GM19023 (cell line): ENCODE measurements at regions not wholly inside any gene's neighbourhood (a gene's known extent, or its start where the extent isn't known, plus 50 kb on each side); places are given as distances from the start of the nearest gene placed in this dataset.
"Not testable (repeated sequence)": the region's sequence is repeated elsewhere in the genome, so short reads cannot be mapped to it uniquely, and the experiment has no call there.

Source experiments
- ATAC-seq: cut with Tn5 transposase; IDR thresholded peaks from one replicate; pipeline ENCODE4 v1.9.1; 2021; ENCODE audit warnings: mild to moderate bottlenecking, moderate library complexity; ENCODE audit not compliant: unreplicated experiment

DNA sequence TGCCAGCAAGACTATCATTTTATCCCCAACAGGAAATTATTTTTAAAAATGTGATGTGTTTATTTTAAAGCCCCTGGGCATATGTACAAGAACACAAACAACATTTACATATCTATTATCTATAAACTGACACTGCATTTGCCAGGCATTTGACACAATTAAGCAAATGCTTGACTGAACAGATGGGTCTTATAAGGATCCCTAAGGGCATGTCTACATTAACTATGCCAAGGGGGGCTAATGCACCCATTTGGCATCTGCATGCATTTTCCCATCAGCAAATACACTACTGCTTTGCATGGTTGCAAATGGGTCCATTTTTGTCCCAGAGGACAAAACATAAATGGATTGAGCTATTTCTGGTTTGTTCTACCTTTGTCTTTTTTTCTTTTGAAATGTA, 884.8 kb upstream of the B3GALT2 start:
- no peak for ATAC-seq

- ATAC-seq, result no peak
Observed at GRCh38 chr1:194069831-194070218, 883.4 kb upstream of the B3GALT2 start.

DNA sequence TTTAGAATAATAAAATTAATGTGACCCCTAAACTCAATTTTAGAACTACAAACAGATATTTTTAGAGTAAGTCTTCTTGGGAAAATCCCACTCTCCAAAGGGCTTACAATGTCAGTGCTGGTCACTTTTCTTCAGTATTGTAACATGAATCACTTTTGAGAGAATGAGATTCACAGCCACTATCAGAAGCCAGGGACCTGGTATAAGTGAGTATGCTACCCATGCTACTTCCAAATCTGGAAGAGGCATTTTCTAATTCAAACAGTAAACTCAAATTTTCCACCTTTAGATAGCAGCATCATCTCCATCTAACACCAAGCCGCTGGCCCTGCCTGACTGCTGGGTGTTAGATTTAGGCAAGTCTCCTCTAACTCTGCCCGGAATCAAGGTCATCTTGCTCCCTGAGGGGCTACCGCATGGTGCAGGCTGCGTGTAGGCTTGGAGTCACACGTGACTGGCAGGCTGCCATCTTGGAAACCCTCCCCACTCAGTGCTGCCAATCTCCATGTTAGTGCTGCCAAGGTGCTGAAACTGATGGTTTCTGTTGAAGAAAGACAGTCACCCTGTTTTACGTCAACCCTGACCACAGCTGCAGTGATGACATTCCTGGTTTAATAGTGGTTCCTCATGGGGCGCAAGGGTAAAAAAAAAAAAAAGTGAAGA, 882.9 kb upstream of the B3GALT2 start:
- ATAC-seq, result no peak

GRCh38 chr1:194068446-194069167, 882.2 kb upstream of the B3GALT2 start:
- no peak for ATAC-seq

- ATAC-seq, result no peak
Observed at GRCh38 chr1:194067772-194068171, 881.4 kb upstream of the B3GALT2 start.

GRCh38 chr1:194062962-194063361, 876.5 kb upstream of the B3GALT2 start:
- no peak for ATAC-seq

DNA sequence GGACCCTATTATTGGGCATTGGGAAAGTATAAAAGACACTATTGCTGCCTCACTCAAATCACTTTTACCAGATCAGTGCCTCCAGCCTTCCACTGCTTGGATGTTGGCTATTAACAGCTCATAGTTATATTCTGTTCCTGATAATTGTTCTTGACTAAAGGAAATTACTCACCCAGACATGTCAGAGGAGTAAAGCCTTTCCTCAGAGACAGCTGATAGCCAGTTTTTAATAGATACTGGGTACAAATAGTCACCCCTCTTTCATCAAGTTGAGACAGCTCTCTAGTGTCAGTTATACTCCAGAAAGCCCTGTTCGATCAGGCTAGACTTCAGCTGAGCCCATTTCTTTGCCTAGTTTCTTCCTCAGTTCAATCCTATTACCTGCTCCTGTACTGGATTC, 876.1 kb upstream of the B3GALT2 start:
- no peak for ATAC-seq

DNA sequence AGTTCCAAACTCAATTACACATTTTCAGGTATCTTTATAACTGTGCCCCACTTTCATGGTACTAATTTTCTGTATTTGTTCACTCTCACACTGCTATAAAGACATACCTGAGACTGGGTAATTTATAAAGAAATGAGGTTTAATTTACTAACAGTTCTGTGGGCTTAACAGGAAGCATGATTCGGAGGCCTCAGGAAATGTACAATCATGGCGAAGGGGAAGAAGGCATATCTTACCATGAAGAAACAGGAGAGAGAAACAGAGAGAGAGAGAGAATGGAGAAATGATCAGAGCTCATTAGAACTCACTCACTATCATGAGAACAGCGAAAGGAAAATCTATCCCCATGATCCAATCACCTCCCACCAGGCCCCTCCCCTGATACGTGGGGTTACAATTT, 874.1 kb upstream of the B3GALT2 start:
- ATAC-seq, result no peak

- not testable (repeated sequence) for ATAC-seq
Observed at GRCh38 chr1:194058268-194058667, 871.9 kb upstream of the B3GALT2 start.

DNA sequence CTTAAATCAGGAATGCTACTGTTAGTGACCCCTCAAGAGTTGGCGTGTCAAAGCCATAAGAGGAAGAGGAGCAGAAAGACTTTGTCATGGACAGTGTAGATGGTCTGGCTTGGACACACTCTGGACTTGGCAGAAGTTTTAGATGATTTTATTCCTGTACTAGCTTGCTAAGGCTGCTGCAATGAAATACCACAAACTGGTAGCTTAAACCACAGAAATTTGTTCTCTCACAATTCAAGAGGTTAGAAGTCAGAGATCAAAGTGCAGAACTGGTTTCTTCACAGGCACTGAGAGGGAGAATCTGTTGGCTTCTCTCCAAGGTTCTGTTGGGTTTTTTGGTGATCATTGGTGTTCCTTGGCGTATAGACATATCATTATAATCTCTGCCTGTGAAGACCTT, 869.8 kb upstream of the B3GALT2 start:
- no peak for ATAC-seq

GRCh38 chr1:194055536-194055935, 869.1 kb upstream of the B3GALT2 start:
- no peak for ATAC-seq

DNA sequence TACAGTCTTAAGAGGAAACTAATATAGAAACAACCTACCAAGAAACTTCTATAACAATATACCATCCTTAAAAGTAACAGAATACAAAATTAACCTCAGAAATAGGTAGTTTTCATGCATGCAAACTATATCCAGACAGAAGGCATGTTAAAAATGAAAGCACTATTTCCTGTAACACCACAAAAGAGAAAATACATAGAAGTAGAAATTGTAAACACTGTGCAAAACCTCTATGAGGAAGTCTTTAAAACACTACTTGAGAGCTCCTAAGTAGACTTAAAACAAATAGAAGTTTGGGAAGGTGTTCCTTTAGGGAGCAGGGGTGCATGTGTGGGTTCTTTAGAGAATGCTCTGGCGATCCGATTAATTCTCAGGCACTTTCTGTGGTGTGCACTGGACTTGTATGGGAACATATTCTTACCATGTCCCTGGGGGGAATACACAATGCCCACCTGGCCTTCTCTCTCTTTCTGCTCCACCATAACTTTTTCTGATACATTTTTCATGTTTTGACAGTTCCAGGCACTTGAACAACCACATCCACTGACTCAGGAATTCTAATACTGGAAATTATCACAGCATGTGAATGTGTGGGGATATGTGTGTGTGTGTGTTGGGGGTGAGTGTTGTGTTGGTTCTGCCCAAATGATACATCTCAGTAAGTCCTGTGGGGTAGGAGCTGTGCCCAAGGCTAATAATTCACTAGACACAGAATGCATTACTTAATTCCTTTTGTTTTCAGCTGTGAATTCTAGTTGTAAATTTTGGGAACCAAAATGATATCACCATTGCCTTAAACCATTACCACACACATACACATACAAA, 866.3 kb upstream of the B3GALT2 start:
- ATAC-seq, result no peak

- no peak for ATAC-seq
Observed at GRCh38 chr1:194047921-194048320, 861.5 kb upstream of the B3GALT2 start.

GRCh38 chr1:194047206-194047605, 860.8 kb upstream of the B3GALT2 start:
- ATAC-seq, result no peak

GRCh38 chr1:194045416-194045815, 859.0 kb upstream of the B3GALT2 start:
- no peak for ATAC-seq

GRCh38 chr1:194044892-194045291, 858.5 kb upstream of the B3GALT2 start:
- no peak for ATAC-seq

GRCh38 chr1:194043984-194044755, 857.8 kb upstream of the B3GALT2 start:
- no peak for ATAC-seq

- ATAC-seq, result no peak
Observed at GRCh38 chr1:194042736-194043135, 856.3 kb upstream of the B3GALT2 start.

- ATAC-seq, result no peak
Observed at GRCh38 chr1:194040496-194040895, 854.1 kb upstream of the B3GALT2 start.

DNA sequence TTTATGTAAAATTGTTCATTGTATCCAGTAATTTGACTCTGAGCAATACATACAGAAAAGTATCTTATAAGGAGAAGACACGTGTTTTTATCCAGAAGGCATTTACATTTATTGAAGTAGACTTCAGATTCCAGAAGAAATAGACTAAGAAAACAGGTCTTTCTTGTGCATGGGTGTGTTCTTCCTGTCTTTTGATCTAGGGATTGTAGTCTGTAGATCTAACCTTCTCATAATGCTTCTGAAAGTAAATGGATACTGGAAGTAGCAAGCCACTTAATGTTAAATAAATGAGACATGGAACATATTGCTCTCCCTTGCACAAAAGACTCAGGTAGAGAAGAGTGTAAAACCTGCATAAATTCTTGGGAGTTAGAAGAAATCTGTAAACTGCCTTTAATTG, 853.2 kb upstream of the B3GALT2 start:
- ATAC-seq, result no peak

DNA sequence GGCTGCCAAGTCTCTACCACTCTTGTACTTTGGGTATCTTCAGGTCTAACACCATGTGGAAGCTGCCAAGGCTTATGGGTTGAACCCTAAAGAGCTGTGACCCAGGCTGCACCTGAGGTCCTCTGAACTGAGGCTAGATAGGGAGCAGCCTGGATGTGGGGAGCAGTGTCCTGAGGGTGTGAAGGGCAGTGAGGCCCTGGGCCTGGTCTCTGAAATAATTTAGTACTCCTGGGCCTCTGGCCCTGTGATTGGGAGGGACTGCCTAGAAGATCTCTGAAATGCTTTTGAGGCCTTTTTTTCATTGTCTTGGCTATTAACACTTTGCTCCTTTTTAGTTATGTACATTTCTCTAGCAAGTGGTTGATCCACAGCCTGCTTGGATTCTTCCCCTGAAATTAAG, 847.2 kb upstream of the B3GALT2 start:
- no peak for ATAC-seq
